ENCODE measurements at regions not wholly inside any gene's neighbourhood (a gene's known extent, or its start where the extent isn't known, plus 50 kb on each side); places are given as distances from the start of the nearest gene placed in this dataset.
"Not testable (repeated sequence)": the region's sequence is repeated elsewhere in the genome, so short reads cannot be mapped to it uniquely, and the experiment has no call there.

DNA sequence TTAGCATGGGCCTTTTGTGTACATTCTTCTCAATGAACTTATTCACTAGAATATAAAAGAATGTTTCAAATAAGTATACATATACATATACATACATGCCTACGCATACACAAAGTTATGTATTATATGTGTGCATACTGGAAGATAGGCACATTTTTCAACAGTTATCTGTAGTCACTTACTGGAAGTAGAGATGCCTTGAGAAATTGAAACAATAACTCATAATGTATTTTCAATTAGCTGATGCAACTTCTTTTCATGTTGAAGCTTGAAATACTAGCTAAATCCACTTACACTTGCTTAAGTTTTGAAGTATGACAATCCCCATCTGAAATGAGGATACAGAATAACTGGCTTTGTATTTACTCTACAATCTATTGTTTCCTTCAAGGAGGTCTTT lies 469.0 kb upstream of the PTGER4 start:
- DNase-seq, result no peak

- no peak for DNase-seq
These were observed 473.7 kb upstream of the PTGER4 start for GRCh38 chr5:40206030-40206429.

DNA sequence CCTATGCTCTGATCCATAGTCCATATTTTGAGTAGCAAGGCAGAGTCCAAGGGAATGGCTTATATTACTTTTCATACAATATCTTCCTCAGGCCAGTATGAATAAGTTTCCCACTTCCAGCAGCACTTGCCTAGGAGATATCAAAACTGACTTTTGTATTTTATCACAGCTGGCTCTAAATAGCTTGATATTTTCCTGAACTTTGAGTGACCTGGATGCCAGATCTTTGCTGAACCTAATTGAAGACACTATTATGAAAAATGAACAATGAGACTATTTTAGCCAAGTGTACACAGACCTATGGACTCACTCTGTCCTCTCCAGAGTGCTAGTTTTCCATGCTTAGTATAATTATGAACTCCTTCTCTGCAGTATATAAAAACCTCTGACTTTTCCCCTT lies 475.6 kb upstream of the PTGER4 start:
- DNase-seq, result no peak

DNA sequence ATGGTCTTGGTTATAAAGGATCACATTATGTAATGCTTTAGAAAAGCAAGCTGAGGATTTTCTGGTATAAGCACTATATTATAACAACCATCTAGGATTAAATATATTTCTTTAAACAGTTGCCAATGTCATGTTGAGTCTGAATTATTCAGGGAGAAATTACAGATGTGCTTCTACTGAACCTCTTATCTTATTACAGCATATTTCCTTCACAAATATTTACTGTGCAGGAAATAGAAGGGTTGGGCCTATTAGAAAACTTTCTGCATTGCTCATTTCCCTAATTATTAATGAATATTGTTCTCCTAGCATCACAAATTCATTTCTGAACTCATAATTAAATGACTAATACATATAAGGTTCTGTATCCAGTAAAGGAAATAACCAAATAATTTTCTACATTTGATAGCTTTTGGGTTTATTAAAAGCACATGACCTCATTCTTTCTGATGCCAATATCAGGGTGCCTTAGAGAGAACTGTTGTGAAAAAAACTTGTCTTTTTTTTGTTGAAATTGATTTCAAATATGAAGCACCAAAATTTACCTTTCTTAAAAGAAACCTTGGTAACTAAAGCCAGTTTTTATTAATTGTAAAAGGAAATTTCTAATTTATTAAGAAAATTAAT lies 476.8 kb upstream of the PTGER4 start:
- DNase-seq, result no peak

GRCh38 chr5:40198736-40199135 lies 481.0 kb upstream of the PTGER4 start:
- no peak for DNase-seq

- not testable (repeated sequence) for DNase-seq
These were observed 484.1 kb upstream of the PTGER4 start for GRCh38 chr5:40195574-40195973.

GRCh38 chr5:40191150-40191549 lies 488.6 kb upstream of the PTGER4 start:
- no peak for DNase-seq

DNA sequence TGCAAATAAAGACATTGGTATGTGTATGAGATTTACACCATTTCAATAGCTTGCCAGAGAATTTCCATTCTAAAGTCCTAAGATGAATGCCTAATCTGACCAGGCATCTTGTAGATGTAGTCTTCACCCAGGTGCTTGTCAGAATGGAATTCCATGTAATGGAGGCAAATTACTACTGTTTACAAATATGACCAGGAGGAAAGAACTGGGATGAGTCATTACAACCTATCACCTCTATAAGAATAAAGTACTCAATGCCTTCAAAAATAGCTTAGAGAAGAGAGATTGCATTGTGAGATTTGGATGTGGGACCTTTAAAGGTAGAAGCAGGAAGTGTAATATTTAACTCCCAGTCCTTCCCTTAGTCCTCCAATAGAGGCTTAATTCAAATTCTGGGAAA lies 507.0 kb upstream of the PTGER4 start:
- DNase-seq, result no peak

- DNase-seq, result no peak
These were observed 507.7 kb upstream of the PTGER4 start for GRCh38 chr5:40171971-40172370.

- DNase-seq, result no peak
These were observed 512.4 kb upstream of the PTGER4 start for GRCh38 chr5:40167283-40167682.

DNA sequence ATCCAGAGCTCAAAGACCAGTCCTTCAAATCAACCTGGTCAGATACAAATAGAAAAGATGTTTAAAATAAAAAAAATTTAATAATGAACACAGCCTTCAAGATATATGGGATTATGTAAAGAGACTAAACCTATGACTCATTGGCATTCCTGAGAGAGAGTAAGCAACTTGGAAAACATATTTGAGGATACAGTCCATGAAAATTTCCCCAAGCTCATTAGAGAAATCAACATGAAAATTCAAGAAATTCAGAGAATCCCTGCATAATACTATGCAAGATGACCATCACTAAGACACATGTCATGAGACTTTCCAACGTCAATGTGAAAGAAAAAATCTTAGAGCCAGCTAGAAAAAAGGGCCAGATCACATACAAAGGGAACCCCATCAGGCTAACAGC lies 512.9 kb upstream of the PTGER4 start:
- no peak for DNase-seq

DNA sequence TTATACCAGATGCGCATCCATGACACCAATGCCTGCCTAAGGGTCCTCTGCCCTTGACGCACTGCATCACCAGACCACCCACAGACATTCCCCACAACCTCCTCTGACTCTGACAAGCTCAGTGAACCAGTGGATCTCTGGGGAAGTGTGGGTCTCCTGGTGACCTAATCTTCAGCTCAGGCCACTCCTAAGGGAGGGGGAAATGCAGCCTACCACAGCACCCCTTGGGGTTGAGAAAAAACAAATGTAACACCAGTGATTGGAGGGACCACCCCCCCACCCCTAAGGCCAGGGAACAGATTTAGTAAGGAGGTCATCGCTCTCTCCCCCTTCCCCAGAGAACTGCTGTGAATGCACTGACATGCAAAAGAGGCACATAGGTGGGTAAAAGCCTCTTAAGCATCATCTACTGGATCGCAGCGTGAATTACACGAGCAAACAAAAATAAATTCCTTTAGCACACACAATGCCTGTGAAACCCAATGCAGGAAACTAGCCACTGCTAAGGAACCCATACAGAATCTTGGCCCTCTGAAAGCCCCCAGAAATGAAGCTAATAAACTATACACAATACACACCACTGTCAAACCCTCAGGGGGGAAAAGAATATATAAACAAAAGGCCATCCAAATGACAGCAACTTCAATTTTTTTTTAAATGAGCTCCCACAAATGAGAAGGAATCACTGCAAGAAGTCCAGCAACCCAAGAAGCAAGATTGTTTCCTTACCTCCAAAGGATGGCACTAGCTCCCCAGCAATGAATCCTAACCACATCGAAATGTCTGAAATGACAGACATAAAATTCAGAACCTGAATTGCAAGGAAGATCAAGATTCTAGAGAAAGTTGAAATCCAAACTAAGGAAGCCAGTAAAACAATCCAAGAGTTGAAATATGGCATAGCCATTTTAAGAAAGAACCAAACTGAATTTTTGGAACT lies 513.7 kb upstream of the PTGER4 start:
- DNase-seq, result no peak

DNA sequence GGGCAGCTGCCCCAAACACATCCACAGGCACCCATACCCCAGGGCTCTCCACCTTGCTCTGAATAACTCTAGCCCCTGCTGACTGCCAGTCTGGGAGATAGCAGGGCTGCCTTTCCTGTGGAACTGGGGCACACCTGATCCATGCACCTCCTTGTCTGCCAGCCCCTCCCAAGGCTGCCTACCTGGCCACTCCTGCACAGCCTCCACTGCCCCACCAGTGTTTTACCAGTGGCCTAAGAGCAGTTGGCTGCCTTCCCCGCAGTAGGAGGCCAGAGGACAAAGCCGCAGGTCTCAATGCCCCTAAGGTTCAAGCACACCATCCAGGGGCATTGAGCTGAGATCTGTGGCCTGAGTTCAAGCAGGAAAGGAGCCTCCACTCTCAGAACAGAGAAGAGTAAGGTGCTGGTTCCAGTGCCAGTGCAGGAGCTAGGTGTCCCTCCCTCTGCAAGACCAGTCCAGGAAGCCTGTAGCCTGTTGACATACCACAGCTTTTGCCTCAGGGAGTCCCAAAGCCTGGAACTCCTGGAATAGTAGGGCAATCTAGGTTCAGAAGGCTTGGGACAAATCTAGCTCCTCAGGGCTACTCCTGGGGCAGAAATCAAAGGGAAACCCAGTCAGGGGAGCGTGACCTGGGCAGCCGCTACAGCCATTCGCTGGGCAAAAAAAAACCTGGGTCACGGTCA lies 514.5 kb upstream of the PTGER4 start:
- no peak for DNase-seq

GRCh38 chr5:40160435-40160834 lies 519.3 kb upstream of the PTGER4 start:
- no peak for DNase-seq

DNA sequence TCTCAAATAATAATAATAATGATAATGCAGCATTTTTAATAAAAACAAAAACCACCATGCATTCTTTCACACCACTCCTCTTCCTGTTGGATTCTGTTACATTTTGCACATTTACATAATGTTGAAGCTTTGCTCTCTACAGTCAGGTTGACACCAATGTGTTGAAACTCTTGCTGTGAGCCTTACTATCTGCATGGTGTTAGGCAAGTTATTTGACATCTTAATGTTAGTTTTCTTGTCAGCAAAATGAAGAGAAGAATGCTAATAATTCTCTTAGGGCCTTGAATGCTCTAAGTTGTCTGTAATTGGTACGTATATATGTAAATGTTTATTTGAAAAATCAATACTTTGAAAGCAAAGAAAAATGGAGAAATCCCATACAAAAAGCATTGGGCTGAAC lies 525.5 kb upstream of the PTGER4 start:
- DNase-seq, result no peak

DNA sequence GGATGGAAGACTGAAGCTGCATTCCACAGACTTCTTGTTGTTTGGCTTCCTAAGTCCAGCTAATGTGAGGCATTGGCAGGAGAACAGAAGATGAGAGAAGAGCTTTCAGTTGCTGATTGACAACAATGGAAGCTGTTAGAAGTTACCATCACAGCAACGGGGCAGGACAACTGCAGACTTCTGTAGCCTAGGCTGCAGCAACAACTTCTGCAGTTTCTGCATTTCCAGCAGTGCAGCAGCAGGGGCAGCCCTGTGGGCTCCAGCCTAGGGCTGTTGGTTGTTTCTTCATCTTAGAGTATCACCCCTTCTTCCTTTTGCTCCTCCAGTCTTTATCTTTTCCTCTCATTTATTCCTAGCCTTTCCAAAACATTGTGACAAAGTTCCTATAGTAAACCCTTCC lies 528.8 kb upstream of the PTGER4 start:
- DNase-seq, result no peak

DNA sequence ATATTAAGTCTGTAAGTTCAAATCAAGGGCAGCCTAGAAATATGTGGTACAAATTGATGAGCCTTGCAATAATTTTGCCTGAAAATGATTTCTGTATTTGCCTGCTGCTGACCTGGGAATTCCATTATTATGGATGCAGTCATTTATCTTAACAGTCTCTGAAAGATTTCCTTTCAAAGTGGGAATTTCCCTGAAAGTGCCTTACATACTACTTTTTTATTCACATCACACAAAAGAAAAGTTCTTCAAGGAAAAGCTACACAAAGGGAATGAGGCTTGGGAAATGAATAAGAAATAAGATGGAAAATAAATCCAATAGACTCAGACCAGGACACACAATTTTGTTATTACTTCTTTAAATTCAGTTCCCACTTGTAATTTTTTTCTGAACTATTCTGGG lies 537.8 kb upstream of the PTGER4 start:
- no peak for DNase-seq

DNA sequence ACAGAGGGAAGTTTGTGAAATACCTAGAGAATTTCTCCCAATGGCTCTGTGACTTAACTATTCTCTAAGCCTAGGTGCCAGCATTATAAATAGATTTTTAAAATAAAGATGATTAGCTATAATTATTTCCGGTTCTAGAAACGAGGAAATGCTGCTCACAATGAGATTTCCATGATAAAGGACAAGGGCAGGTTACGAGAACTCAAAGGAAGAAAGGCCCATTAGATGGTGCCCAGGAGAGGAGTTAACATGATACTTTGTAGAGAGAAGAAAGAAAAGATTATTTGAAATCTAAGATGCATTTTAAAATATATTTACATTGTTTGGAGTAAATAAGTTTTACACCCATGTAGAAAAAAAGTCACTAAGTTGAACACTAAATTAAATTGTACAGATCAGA lies 538.3 kb upstream of the PTGER4 start:
- no peak for DNase-seq

DNA sequence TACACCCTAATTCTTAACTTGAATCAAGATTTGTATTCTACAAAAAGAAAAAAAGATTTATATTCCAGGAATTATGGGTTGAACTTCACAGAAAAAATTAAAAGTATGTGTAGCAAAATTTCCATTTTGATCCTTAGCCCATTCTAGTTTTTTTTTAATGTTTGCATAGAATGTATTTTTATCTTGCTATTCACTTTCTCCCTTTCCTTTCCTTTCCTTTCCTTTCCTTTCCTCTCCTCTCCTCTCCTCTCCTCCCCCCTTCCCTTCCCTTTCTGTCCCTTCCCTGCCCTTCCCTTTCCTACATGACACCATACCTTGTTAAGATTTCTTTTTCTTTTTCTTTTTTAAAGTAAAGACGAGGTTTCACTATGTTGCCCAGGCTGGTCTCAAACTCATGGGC lies 542.5 kb upstream of the PTGER4 start:
- DNase-seq, result no peak

GRCh38 chr5:40134883-40135520 lies 544.7 kb upstream of the PTGER4 start:
- DNase-seq, result no peak

DNA sequence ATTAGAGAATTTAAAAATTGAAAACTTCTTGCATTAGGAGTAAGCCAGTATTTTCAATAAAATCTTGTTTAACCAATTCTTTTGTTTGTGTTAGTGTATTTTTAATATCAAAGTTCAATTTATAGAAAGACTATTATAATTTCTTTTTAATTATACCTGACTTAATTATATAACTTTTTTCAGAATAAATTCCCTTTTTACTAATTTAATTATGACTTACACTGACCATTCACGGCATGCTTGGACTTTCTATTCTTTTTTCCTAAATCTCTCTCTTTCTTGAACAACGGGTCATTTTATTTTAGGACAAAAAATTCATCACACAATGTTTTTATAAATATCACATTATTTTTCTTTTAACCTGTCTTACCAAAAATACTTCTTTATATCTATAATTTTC lies 555.3 kb upstream of the PTGER4 start:
- DNase-seq, result no peak

- no peak for DNase-seq
These were observed 558.5 kb upstream of the PTGER4 start for GRCh38 chr5:40121236-40121635.

- DNase-seq, result no peak
These were observed 566.8 kb upstream of the PTGER4 start for GRCh38 chr5:40112875-40113274.

Data from effector CD8-positive, alpha-beta T cell (primary cell).